HG03103 (cell line): ENCODE measurements at regions not wholly inside any gene's neighbourhood (a gene's known extent, or its start where the extent isn't known, plus 50 kb on each side); places are given as distances from the start of the nearest gene placed in this dataset.

Experiments used
- ATAC-seq: cut with Tn5 transposase; IDR thresholded peaks from one replicate; pipeline ENCODE4 v1.9.1; 2021; ENCODE audit warnings: low read depth; ENCODE audit not compliant: unreplicated experiment

- ATAC-seq: no peak
Observed at GRCh38 chr2:65498396-65498795, 66.0 kb upstream of the SPRED2 start.

- ATAC-seq: no peak
Observed at GRCh38 chr2:65495251-65495877, 63.0 kb upstream of the SPRED2 start.

DNA sequence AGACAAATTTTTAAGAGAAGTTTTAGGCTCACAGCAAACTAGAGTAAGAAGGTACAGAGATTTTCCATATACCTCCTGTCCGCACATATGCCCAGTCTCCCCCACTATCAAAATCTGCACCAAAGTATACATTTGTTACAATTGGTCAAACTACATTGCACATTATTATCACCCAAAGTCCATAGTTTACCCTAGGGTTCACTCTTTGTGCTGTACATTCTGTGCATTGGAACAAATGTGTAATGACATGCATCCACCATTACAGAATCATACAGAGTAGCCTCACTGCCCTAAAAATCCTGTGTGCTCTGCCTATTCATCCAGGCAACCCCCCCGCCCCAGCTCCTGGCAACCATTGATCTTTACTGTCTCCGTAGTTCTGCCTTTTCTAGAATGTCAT lies 61.7 kb upstream of the SPRED2 start:
- no peak for ATAC-seq

GRCh38 chr2:65491381-65491905 lies 59.0 kb upstream of the SPRED2 start:
- no peak for ATAC-seq

DNA sequence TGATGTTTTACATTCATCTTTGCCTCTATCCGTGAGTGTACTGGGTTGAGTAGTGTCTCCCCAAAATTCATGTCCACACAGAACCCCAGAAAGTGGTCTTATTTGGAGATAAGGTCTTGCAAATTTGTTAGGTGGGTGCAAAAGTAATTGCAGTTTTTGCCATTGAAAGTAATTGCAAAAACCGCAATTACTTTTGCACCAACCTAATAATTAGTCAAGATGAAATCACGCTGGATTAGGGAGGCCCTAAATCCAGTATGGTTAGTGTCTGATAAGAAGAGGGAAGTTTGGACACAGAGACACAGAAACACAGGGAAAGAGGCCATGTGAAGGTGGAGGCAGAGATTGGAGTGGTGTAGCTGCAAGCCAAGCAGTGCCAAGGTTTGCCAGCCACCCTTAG lies 57.8 kb upstream of the SPRED2 start:
- ATAC-seq: no peak

- ATAC-seq: no peak
Observed at GRCh38 chr2:65489269-65489668, 56.9 kb upstream of the SPRED2 start.

- ATAC-seq: no peak
Observed at GRCh38 chr2:65488527-65488926, 56.1 kb upstream of the SPRED2 start.

GRCh38 chr2:65487404-65487803 lies 55.0 kb upstream of the SPRED2 start:
- ATAC-seq: no peak

- no peak for ATAC-seq
Observed at GRCh38 chr2:65486802-65487201, 54.4 kb upstream of the SPRED2 start.

- no peak for ATAC-seq
Observed at GRCh38 chr2:65486282-65486681, 53.9 kb upstream of the SPRED2 start.

- ATAC-seq: no peak
Observed at GRCh38 chr2:65485839-65486238, 53.4 kb upstream of the SPRED2 start.

- no peak for ATAC-seq
Observed at GRCh38 chr2:65483763-65484162, 51.4 kb upstream of the SPRED2 start.

GRCh38 chr2:65482971-65483370 lies 50.6 kb upstream of the SPRED2 start:
- no peak for ATAC-seq
